ENCODE measurements at regions not wholly inside any gene's neighbourhood (a gene's known extent, or its start where the extent isn't known, plus 50 kb on each side); places are given as distances from the start of the nearest gene placed in this dataset.
A peak's percentile ranks its signal among the peaks of the same experiment; 100 is the strongest.

DNA sequence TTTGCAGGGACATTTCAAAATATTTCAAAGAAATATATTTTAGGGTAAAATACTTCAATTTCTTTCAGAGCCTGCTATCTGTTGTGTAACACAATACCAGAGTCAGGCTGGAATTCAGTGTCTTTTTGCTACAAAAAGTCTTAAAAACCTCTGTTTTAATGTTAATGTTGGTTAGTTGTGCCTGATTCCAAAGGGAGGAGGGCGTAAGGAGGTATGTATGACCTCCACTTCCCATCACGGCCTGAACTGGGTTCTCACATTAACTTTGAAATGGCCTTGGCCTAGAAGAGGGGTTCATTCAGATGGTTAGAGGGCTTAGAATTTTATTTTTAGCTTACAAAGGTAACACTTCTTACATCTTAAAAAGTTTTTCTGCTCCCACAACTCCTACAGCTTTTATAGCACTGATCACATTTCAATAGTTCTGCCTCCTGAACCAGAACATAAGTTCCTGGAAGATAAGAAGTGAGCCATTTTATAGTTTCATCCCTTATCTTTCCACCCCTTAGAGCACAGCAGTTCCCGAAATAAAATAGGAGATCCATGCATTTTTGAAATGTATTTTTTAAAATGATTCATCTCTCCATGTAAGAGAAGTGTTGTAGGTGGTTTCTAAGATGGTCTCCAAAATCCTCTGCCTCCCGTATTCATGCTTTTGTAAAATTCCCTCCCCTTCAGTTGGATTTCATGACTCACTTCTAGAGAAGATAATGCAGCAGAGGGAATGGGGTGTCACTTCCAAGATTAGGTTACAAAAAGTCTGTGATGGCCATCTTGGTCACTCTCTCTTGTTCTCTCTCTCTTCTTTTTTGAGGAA lies 543.1 kb upstream of the NECTIN3 start (continued):
- TF ChIP-seq, protein P1, sequence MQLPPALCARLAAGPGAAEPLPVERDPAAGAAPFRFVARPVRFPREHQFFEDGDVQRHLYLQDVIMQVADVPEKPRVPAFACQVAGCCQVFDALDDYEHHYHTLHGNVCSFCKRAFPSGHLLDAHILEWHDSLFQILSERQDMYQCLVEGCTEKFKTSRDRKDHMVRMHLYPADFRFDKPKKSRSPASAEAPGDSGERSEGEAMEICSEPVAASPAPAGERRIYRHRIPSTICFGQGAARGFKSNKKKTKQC (CRISPR knock-in tag; IDR thresholded peaks at IDR 0.05) = no peak
- TF ChIP-seq TBP (optimal IDR thresholded peaks at IDR 0.05; ENCODE audit: low read depth, low read length) (peak; percentile 22), CEBPG (CRISPR knock-in tag; IDR thresholded peaks at IDR 0.05) (no peak), CEBPG (tag; conservative IDR thresholded peaks at IDR 0.05 in 1 of 2, IDR thresholded peaks at IDR 0.05 in 1 of 2) (no peak), RBM34 (IDR thresholded peaks at IDR 0.05; ENCODE audit: borderline replicate concordance, insufficient read depth, low read length) (no peak), ZNF212 (CRISPR knock-in tag; IDR thresholded peaks at IDR 0.05) (no peak), KLF1 (tag; IDR thresholded peaks at IDR 0.05) (no peak), DPF2 (IDR thresholded peaks at IDR 0.05) (peak; percentile 90), MCM2 (IDR thresholded peaks at IDR 0.05; ENCODE audit: low read depth) (no peak), FOXA3 (CRISPR knock-in tag; conservative IDR thresholded peaks at IDR 0.05 in 1 of 2, IDR thresholded peaks at IDR 0.05 in 1 of 2) (no peak), ZBED1 (IDR thresholded peaks at IDR 0.05) (no peak), NUFIP1 (IDR thresholded peaks at IDR 0.05; ENCODE audit: partially characterized antibody) (no peak), KLF6 (CRISPR knock-in tag; IDR thresholded peaks at IDR 0.05; ENCODE audit: borderline replicate concordance) (no peak), ZNF583 (CRISPR knock-in tag; IDR thresholded peaks at IDR 0.05) (no peak), RB1 (IDR thresholded peaks at IDR 0.05; ENCODE audit: low read depth) (no peak), NR2C2 (CRISPR knock-in tag; IDR thresholded peaks at IDR 0.05) (no peak), NR2C2 (tag; IDR thresholded peaks at IDR 0.05) (no peak), TAF7 (tag; IDR thresholded peaks at IDR 0.05) (no peak)
- TF ChIP-seq, protein P2, sequence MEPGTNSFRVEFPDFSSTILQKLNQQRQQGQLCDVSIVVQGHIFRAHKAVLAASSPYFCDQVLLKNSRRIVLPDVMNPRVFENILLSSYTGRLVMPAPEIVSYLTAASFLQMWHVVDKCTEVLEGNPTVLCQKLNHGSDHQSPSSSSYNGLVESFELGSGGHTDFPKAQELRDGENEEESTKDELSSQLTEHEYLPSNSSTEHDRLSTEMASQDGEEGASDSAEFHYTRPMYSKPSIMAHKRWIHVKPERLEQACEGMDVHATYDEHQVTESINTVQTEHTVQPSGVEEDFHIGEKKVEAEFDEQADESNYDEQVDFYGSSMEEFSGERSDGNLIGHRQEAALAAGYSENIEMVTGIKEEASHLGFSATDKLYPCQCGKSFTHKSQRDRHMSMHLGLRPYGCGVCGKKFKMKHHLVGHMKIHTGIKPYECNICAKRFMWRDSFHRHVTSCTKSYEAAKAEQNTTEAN (CRISPR knock-in tag; IDR thresholded peaks at IDR 0.05) = no peak
- TF ChIP-seq, protein P3, sequence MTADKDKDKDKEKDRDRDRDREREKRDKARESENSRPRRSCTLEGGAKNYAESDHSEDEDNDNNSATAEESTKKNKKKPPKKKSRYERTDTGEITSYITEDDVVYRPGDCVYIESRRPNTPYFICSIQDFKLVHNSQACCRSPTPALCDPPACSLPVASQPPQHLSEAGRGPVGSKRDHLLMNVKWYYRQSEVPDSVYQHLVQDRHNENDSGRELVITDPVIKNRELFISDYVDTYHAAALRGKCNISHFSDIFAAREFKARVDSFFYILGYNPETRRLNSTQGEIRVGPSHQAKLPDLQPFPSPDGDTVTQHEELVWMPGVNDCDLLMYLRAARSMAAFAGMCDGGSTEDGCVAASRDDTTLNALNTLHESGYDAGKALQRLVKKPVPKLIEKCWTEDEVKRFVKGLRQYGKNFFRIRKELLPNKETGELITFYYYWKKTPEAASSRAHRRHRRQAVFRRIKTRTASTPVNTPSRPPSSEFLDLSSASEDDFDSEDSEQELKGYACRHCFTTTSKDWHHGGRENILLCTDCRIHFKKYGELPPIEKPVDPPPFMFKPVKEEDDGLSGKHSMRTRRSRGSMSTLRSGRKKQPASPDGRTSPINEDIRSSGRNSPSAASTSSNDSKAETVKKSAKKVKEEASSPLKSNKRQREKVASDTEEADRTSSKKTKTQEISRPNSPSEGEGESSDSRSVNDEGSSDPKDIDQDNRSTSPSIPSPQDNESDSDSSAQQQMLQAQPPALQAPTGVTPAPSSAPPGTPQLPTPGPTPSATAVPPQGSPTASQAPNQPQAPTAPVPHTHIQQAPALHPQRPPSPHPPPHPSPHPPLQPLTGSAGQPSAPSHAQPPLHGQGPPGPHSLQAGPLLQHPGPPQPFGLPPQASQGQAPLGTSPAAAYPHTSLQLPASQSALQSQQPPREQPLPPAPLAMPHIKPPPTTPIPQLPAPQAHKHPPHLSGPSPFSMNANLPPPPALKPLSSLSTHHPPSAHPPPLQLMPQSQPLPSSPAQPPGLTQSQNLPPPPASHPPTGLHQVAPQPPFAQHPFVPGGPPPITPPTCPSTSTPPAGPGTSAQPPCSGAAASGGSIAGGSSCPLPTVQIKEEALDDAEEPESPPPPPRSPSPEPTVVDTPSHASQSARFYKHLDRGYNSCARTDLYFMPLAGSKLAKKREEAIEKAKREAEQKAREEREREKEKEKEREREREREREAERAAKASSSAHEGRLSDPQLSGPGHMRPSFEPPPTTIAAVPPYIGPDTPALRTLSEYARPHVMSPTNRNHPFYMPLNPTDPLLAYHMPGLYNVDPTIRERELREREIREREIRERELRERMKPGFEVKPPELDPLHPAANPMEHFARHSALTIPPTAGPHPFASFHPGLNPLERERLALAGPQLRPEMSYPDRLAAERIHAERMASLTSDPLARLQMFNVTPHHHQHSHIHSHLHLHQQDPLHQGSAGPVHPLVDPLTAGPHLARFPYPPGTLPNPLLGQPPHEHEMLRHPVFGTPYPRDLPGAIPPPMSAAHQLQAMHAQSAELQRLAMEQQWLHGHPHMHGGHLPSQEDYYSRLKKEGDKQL (CRISPR knock-in tag; IDR thresholded peaks at IDR 0.05; ENCODE audit: borderline replicate concordance) = no peak
- TF ChIP-seq, protein P4, sequence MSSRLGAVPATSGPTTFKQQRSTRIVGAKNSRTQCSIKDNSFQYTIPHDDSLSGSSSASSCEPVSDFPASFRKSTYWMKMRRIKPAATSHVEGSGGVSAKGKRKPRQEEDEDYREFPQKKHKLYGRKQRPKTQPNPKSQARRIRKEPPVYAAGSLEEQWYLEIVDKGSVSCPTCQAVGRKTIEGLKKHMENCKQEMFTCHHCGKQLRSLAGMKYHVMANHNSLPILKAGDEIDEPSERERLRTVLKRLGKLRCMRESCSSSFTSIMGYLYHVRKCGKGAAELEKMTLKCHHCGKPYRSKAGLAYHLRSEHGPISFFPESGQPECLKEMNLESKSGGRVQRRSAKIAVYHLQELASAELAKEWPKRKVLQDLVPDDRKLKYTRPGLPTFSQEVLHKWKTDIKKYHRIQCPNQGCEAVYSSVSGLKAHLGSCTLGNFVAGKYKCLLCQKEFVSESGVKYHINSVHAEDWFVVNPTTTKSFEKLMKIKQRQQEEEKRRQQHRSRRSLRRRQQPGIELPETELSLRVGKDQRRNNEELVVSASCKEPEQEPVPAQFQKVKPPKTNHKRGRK (tag; IDR thresholded peaks at IDR 0.05) = no peak

All from K562 (cell line).